ENCODE measurements at regions not wholly inside any gene's neighbourhood (a gene's known extent, or its start where the extent isn't known, plus 50 kb on each side); places are given as distances from the start of the nearest gene placed in this dataset.

DNA sequence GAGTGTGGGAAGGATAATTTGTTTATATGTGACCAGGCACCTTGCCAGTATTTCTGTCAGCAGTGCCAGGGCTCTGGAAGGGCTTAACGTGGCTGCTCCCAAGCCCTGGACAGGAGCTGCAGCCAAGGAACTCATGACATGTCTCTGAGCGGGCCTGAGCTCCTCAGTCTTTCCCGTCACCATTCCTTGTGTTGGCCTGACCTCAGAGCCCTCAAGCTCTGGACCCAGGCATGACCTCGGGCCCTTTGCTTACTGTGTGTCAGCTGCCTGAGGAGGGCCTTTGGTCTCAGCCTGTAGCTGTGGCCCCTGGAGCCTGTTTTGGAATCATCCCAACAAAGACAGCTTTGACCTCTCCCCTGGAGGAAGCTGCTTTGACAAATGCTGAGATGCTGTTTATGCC lies 264.1 kb upstream of the PLET1 start:
- ATAC-seq: no peak
- CTCF ChIA-PET: interaction anchor here (1.6 to 2.5 kb wide), 3 partner anchors 31 to 84 kb away, joined by 4 to 13 read pairs (median 9); no protein-coding TSS in a partner anchor
- no peaks in the 10 kb centered on the region for H3K27me3 Mint-ChIP-seq (ENCODE audit: low read depth)
- DNase-seq (ENCODE audit: low spot score): no peak
- H3K4me1 Mint-ChIP-seq: peaks cover 15% of the 10 kb centered on the region
- H3K27ac Mint-ChIP-seq: no peak overlapping the region
- no peak for TF ChIP-seq CREB1 (CRISPR knock-in tag; IDR thresholded peaks at IDR 0.05)
- TF ChIP-seq, protein P1, sequence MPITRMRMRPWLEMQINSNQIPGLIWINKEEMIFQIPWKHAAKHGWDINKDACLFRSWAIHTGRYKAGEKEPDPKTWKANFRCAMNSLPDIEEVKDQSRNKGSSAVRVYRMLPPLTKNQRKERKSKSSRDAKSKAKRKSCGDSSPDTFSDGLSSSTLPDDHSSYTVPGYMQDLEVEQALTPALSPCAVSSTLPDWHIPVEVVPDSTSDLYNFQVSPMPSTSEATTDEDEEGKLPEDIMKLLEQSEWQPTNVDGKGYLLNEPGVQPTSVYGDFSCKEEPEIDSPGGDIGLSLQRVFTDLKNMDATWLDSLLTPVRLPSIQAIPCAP (CRISPR knock-in tag; IDR thresholded peaks at IDR 0.05): no peak
- no peak for TF ChIP-seq TEAD4 (CRISPR knock-in tag; IDR thresholded peaks at IDR 0.05)
- TF ChIP-seq RORB (CRISPR knock-in tag; IDR thresholded peaks at IDR 0.05): no peak
- no peak for TF ChIP-seq FOXK1 (CRISPR knock-in tag; IDR thresholded peaks at IDR 0.05)
- no peak for TF ChIP-seq PRRX2 (CRISPR knock-in tag; IDR thresholded peaks at IDR 0.05)
- no peak for TF ChIP-seq ZMAT4 (CRISPR knock-in tag; IDR thresholded peaks at IDR 0.05)
- TF ChIP-seq ERG (CRISPR knock-in tag; IDR thresholded peaks at IDR 0.05): no peak
- TF ChIP-seq, protein P2, sequence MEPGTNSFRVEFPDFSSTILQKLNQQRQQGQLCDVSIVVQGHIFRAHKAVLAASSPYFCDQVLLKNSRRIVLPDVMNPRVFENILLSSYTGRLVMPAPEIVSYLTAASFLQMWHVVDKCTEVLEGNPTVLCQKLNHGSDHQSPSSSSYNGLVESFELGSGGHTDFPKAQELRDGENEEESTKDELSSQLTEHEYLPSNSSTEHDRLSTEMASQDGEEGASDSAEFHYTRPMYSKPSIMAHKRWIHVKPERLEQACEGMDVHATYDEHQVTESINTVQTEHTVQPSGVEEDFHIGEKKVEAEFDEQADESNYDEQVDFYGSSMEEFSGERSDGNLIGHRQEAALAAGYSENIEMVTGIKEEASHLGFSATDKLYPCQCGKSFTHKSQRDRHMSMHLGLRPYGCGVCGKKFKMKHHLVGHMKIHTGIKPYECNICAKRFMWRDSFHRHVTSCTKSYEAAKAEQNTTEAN (CRISPR knock-in tag; IDR thresholded peaks at IDR 0.05): no peak
- TF ChIP-seq IRF2 (CRISPR knock-in tag; IDR thresholded peaks at IDR 0.05; ENCODE audit: borderline replicate concordance, low read depth): no peak
- TF ChIP-seq ZNF317 (CRISPR knock-in tag; IDR thresholded peaks at IDR 0.05; ENCODE audit: borderline replicate concordance, low read depth): no peak
- TF ChIP-seq SP1 (CRISPR knock-in tag; conservative IDR thresholded peaks at IDR 0.05): no peak
- TF ChIP-seq MYBL2 (CRISPR knock-in tag; IDR thresholded peaks at IDR 0.05): no peak
- no peak for TF ChIP-seq ZNF416 (CRISPR knock-in tag; IDR thresholded peaks at IDR 0.05)
- TF ChIP-seq RELA (CRISPR knock-in tag; IDR thresholded peaks at IDR 0.05; ENCODE audit: borderline replicate concordance): no peak
- POLR2A ChIA-PET: no interaction called here
- no peak overlapping the region for H3K4me3 Mint-ChIP-seq
- no peaks in the 10 kb centered on the region for H3K36me3 Mint-ChIP-seq
- no peaks in the 10 kb centered on the region for H3K9me3 Mint-ChIP-seq

DNA sequence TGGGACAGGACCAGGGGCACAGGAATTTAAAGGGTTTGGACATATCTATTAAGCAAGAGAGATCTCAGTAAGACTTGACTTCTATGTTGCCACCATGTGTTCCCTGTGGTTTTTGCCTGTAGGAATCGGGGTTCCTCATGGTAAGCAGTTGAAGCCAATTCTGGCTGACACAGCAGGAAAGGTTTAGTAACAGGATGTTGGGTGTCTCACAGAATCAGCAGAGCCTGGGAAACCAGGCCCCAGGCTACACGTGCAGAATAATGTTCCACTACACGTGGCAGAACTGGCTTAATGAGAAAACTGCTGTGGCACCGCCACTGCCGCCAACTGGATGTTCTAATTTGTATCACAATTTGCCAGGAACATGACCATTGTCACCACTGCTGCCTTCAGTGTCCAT lies 264.6 kb upstream of the PLET1 start:
- no peaks in the 10 kb centered on the region for H3K27me3 Mint-ChIP-seq (ENCODE audit: low read depth)
- no peak overlapping the region for H3K27ac Mint-ChIP-seq
- POLR2A ChIA-PET: no interaction called here
- no peak for TF ChIP-seq TP53 (CRISPR knock-in tag; IDR thresholded peaks at IDR 0.05)
- TF ChIP-seq FOXJ3 (CRISPR knock-in tag; IDR thresholded peaks at IDR 0.05; ENCODE audit: borderline replicate concordance): no peak
- TF ChIP-seq, protein P3, sequence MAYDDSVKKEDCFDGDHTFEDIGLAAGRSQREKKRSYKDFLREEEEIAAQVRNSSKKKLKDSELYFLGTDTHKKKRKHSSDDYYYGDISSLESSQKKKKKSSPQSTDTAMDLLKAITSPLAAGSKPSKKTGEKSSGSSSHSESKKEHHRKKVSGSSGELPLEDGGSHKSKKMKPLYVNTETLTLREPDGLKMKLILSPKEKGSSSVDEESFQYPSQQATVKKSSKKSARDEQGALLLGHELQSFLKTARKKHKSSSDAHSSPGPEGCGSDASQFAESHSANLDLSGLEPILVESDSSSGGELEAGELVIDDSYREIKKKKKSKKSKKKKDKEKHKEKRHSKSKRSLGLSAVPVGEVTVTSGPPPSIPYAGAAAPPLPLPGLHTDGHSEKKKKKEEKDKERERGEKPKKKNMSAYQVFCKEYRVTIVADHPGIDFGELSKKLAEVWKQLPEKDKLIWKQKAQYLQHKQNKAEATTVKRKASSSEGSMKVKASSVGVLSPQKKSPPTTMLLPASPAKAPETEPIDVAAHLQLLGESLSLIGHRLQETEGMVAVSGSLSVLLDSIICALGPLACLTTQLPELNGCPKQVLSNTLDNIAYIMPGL (CRISPR knock-in tag; IDR thresholded peaks at IDR 0.05): no peak
- TF ChIP-seq IRF2 (CRISPR knock-in tag; IDR thresholded peaks at IDR 0.05; ENCODE audit: borderline replicate concordance, low read depth): no peak
- TF ChIP-seq, protein P4, sequence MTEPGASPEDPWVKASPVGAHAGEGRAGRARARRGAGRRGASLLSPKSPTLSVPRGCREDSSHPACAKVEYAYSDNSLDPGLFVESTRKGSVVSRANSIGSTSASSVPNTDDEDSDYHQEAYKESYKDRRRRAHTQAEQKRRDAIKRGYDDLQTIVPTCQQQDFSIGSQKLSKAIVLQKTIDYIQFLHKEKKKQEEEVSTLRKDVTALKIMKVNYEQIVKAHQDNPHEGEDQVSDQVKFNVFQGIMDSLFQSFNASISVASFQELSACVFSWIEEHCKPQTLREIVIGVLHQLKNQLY (CRISPR knock-in tag; IDR thresholded peaks at IDR 0.05): no peak
- no peak for TF ChIP-seq ZNF671 (CRISPR knock-in tag; IDR thresholded peaks at IDR 0.05)
- no peak for TF ChIP-seq ZMAT4 (CRISPR knock-in tag; IDR thresholded peaks at IDR 0.05)
- no peak for TF ChIP-seq MYBL2 (CRISPR knock-in tag; IDR thresholded peaks at IDR 0.05)
- TF ChIP-seq JUN (CRISPR knock-in tag; IDR thresholded peaks at IDR 0.05): no peak
- TF ChIP-seq ZNF423 (CRISPR knock-in tag; IDR thresholded peaks at IDR 0.05): no peak
- TF ChIP-seq SOX15 (CRISPR knock-in tag; IDR thresholded peaks at IDR 0.05): no peak
- no peak for TF ChIP-seq SP1 (CRISPR knock-in tag; conservative IDR thresholded peaks at IDR 0.05)
- TF ChIP-seq PREB (CRISPR knock-in tag; IDR thresholded peaks at IDR 0.05; ENCODE audit: borderline replicate concordance): no peak
- TF ChIP-seq NR3C1 (CRISPR knock-in tag; conservative IDR thresholded peaks at IDR 0.05; ENCODE audit: low read depth): no peak
- no peak for TF ChIP-seq GABPB1 (CRISPR knock-in tag; IDR thresholded peaks at IDR 0.05)
- TF ChIP-seq, protein P5, sequence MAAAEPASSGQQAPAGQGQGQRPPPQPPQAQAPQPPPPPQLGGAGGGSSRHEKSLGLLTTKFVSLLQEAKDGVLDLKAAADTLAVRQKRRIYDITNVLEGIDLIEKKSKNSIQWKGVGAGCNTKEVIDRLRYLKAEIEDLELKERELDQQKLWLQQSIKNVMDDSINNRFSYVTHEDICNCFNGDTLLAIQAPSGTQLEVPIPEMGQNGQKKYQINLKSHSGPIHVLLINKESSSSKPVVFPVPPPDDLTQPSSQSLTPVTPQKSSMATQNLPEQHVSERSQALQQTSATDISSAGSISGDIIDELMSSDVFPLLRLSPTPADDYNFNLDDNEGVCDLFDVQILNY (CRISPR knock-in tag; IDR thresholded peaks at IDR 0.05): no peak
- no peak for TF ChIP-seq CDX4 (CRISPR knock-in tag; IDR thresholded peaks at IDR 0.05; ENCODE audit: borderline replicate concordance)

More for the DNA sequence above, 264.6 kb upstream of the PLET1 start:
- CTCF ChIA-PET: interaction anchor here (2.2 to 2.5 kb wide), 2 partner anchors 30 to 71 kb away, joined by 9 to 13 read pairs; no protein-coding TSS in a partner anchor
- no peak for DNase-seq (ENCODE audit: low spot score)
- Mint-ChIP-seq H3K4me1 (peaks cover 13% of the 10 kb centered on the region), H3K9me3 (no peaks in the 10 kb centered on the region), H3K4me3 (no peak overlapping the region), H3K36me3 (no peaks in the 10 kb centered on the region)
- no peak for ATAC-seq

Measured in WTC11 (cell line).